IPS-18c (cell line): ENCODE measurements at regions not wholly inside any gene's neighbourhood (a gene's known extent, or its start where the extent isn't known, plus 50 kb on each side); places are given as distances from the start of the nearest gene placed in this dataset.

Experiments
- H3K4me3 ChIP-seq: 2 replicates; pipeline ENCODE4 v1.7.0; 2013; ENCODE audit warnings: low read depth, mild to moderate bottlenecking, low read length, moderate library complexity; ENCODE audit not compliant: insufficient read depth
- H3K9me3 ChIP-seq: one replicate; pipeline ENCODE4 v1.6.1; 2013; ENCODE audit warnings: mild to moderate bottlenecking, low read length, moderate library complexity; ENCODE audit not compliant: control insufficient read depth, insufficient read depth

GRCh38 chr3:76976996-76977395 lies 62.9 kb upstream of the ROBO2 start:
- no peaks in the 10 kb centered on the region for H3K9me3 ChIP-seq
- H3K4me3 ChIP-seq = no peak overlapping the region

- Histone ChIP-seq H3K4me3 (no peak overlapping the region), H3K9me3 (no peaks in the 10 kb centered on the region)
Measured at GRCh38 chr3:76985645-76986044, 54.3 kb upstream of the ROBO2 start.

DNA sequence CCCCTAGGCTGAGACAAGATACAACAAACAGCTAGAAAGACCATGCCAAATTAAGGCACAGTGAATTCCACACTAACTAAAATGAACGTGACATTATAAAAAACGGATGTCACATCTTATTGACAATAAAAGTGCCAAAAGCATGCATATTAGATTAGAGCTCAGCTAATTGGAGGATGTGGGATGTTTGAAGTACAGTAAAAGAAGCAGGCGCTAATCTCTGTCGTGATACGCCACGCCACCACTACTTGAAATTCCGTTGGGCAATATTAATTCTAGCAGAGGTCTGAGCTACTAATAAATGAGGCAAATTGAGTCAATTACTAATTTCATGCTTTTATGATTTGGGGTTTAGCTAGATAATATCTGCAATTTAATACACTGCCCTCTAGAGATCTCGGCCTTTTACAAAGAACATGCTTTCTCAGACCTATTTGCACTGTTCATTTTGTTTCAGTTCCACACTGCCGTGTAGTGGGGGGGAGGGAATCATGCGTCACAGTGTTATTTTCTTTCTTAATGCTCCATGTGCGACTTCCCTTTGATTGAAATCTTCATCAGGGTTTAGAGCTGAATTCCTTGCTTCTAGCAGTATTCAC lies 52.9 kb upstream of the ROBO2 start:
- Histone ChIP-seq H3K4me3 (no peak overlapping the region), H3K9me3 (no peaks in the 10 kb centered on the region)
